Skeletal muscle cell (primary cell): ENCODE measurements at regions not wholly inside any gene's neighbourhood (a gene's known extent, or its start where the extent isn't known, plus 50 kb on each side); places are given as distances from the start of the nearest gene placed in this dataset.
A peak's percentile ranks its signal among the peaks of the same experiment; 100 is the strongest.

Experiments
- DNase-seq: peaks from one replicate; pipeline ENCODE4 v3.0.0-alpha.2; 2010; ENCODE audit warnings: low read depth
- H3K4me3 ChIP-seq: 2 replicates; pipeline ENCODE4 v1.5.1; 2011; ENCODE audit warnings: low read depth, mild to moderate bottlenecking, control low read depth, low read length, moderate library complexity

GRCh38 chr4:148790246-148790645 lies 348.0 kb upstream of the NR3C2 start:
- DNase-seq, result no peak
- H3K4me3 ChIP-seq, result no peak overlapping the region

GRCh38 chr4:148787831-148788477 lies 345.7 kb upstream of the NR3C2 start:
- no peak overlapping the region for H3K4me3 ChIP-seq
- DNase-seq, result peak; percentile 27

DNA sequence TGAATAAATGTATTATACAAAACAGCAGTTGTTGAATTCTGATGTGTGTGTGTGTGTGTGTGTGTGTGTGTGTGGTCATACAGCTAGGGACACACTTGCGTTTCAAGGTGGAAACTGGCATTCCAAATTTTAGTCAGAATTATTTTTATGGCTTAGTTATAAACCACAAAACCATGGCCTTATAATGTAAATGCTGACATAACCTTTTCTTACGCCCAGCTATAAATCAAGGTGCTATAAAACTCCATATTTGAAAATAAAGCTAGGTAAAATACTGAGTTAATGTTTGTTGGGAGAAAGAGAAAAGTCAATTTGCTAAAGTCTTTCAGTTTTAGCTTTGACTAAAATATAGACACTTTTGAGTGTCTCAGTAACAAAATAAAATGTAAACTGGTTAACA lies 345.1 kb upstream of the NR3C2 start:
- no peak for DNase-seq
- H3K4me3 ChIP-seq, result no peak overlapping the region

DNA sequence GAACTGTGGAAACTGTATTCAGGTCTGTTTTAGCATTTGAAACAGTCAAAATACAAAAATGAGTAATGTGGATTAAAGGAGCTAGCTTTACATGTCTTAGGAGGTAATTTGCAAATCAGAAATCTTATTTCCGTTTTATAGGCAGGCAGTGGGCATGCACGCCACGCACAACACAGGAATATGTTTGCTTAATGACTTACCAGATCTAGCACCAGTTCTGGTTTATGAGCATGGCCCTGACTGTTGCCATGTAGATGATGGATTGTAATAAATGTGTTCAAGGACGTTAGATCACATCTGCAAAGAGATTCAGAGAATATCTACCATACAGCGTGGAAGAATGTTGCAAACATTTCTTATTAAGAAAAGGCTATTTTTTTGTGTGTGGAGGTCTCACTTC lies 344.5 kb upstream of the NR3C2 start:
- no peak for DNase-seq
- no peak overlapping the region for H3K4me3 ChIP-seq

DNA sequence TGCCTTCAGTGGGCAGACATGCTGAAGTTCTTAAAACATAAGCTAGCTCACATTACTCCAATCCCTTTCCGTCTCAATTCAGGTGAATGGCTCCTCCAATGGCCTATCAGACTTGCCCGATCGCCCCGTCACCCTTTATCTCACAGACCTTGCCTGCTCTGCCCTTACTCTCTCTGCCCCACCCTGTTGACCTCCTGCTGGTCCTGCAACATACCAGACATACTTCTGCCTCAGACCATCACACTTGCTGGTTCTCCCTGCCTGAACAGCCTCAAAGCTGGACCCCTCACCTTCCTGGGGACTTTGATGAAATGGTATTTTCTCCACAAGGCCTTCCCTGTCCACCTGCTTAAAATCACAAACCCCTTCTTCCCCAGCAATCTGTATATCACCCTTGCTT lies 340.1 kb upstream of the NR3C2 start:
- no peak for DNase-seq
- no peak overlapping the region for H3K4me3 ChIP-seq

DNA sequence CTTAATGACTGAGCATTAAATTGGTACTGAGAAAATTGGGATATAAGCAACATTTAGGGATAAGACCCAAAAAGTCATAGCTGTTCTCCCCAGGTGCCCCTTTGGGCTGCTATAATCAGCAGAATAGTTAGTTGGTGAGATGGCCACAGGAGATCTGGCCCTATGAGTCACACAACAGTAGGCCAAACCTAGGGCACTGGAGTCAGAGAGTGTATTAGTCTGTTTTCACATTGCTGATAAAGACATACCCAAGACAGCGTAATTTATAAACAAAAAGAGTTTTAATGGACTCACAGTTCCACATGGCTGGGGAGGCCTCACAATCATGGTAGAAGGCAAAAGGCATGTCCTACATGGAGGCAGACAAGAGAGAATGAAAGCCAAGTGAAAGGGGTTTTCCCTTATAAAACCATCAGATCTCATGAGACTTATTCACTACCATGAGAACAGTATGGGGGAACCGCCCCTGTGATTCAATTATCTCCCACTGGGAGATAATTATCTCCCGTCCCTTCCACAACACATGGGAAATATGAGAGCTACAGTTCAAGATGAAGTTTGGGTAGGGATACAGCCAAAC lies 338.3 kb upstream of the NR3C2 start:
- DNase-seq, result no peak
- no peak overlapping the region for H3K4me3 ChIP-seq

GRCh38 chr4:148779771-148780170 lies 337.6 kb upstream of the NR3C2 start:
- H3K4me3 ChIP-seq, result no peak overlapping the region
- no peak for DNase-seq

DNA sequence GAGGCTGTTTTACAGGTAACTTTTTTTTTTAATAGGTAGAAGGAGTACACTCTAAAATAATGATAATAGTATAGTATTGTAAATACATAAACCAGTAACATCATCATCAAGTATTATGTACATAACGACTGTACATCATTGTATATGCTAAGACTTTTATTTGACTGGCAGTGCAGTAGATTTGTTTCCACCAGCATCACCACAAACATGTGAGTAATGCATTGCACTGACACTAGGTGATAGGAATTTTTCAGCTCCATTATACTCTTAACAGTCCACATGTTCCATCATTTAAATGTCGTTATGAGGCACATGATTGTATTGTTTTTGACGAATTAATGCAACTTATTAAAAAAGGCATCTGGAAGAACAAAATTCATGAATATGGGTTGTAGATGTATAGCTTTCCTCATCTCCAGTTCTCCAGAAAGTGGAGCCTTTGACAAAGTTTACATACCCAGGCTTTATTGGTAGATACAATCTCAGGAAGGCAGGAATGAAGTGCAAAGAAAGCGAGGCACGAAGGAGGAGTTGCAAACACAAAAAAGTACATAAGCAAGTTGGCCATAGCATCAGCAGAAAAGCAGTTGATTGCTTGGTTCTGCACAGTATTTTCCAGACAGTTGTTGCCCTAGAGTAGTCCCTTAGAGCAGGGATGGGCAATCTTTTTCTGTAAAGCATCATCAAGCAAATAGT lies 336.9 kb upstream of the NR3C2 start:
- DNase-seq, result no peak
- no peak overlapping the region for H3K4me3 ChIP-seq

DNA sequence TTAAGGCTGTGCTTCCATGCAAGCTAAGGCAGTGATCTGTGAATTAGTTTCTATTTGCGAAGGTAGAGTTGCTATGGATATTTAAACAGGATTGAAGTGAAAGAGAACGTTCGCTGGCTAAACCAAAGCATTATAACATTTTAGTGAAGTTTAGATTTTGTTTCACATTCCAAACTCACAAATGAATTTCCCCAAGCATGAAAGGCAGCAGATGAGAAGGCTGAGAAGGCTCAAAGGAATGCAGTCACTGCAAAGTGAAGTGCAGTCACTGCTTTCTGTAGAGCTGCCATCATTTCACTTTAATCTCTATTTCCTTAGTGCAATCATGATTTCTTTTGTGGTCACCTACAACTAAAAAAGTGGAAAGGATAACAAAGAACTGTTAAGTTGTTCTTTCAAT lies 334.7 kb upstream of the NR3C2 start:
- no peak for DNase-seq
- peak overlapping the region; percentile 12 for H3K4me3 ChIP-seq

- no peak overlapping the region for H3K4me3 ChIP-seq
- DNase-seq, result no peak
Measured at GRCh38 chr4:148774134-148774533, 331.9 kb upstream of the NR3C2 start.

GRCh38 chr4:148773313-148773712 lies 331.1 kb upstream of the NR3C2 start:
- H3K4me3 ChIP-seq, result no peak overlapping the region
- no peak for DNase-seq

DNA sequence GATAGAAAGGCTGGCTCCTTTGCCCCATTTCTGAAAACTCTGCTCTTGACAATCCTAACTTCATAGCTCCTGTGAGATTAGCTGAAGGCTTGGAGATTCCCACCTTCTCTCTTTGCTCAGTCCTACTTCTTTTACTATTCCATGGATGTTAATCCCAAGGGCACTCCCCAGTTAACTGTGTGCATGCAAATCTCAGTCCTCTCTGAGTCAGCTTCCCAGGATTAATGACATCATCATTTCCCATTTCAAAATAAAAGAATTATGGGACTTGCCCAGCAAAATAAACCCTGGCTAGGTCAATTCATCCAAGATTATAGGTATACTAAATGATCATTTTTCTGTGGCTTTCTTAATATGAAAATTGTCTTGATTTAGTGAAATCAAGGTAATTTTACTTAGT lies 328.6 kb upstream of the NR3C2 start:
- DNase-seq, result no peak
- no peak overlapping the region for H3K4me3 ChIP-seq

- no peak for DNase-seq
- no peak overlapping the region for H3K4me3 ChIP-seq
Measured at GRCh38 chr4:148770377-148770776, 328.2 kb upstream of the NR3C2 start.

GRCh38 chr4:148764720-148765119 lies 322.5 kb upstream of the NR3C2 start:
- DNase-seq, result no peak
- no peak overlapping the region for H3K4me3 ChIP-seq

DNA sequence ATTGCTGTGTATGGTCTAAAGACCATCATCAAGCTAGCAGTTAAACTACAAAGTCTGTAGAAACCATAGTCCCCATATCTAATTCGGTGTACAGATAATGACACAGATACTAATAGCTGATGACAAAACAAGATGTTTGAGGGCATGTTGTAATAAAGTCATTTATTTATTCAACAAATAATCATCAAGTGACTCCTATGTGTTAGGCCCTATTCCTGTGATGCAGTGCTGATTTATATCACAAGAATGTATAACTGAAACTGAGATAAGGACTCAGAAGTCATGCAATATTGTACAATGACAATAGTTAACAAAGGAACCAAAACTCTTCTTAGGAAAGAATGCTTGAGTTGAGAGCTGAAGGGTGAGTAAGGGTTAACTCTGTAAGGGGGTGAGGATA lies 315.0 kb upstream of the NR3C2 start:
- DNase-seq, result no peak
- no peak overlapping the region for H3K4me3 ChIP-seq

GRCh38 chr4:148749403-148749802 lies 307.2 kb upstream of the NR3C2 start:
- DNase-seq, result no peak
- H3K4me3 ChIP-seq, result no peak overlapping the region

DNA sequence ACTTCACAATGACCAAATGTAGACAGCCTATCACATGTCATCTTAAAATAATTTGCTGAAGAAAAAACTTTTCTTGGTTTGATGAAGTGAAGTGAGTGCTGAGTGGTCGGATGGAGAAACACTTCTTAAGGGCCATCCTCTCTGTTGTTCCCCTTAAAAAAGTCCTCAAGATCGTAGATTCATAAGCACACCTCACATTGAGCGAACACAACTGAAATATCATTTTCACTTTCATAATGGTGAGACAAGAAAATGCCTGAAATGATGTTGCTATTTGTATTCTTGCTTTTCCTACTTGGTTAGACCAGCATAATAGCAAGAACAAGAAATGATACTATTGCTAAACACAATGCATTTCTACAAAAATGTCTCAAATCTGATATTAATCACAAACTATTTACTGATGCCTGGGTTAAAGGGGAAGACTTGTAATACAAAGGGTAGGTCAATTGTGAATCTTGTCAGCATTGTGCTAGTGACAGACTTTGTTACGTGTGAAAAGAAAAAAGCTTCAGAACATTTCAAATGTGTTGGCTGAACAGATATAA lies 305.6 kb upstream of the NR3C2 start:
- no peak for DNase-seq
- no peak overlapping the region for H3K4me3 ChIP-seq

GRCh38 chr4:148740701-148741100 lies 298.5 kb upstream of the NR3C2 start:
- no peak overlapping the region for H3K4me3 ChIP-seq
- DNase-seq, result no peak

GRCh38 chr4:148737061-148737770 lies 295.0 kb upstream of the NR3C2 start:
- DNase-seq, result peak; percentile 13
- H3K4me3 ChIP-seq, result no peak overlapping the region

DNA sequence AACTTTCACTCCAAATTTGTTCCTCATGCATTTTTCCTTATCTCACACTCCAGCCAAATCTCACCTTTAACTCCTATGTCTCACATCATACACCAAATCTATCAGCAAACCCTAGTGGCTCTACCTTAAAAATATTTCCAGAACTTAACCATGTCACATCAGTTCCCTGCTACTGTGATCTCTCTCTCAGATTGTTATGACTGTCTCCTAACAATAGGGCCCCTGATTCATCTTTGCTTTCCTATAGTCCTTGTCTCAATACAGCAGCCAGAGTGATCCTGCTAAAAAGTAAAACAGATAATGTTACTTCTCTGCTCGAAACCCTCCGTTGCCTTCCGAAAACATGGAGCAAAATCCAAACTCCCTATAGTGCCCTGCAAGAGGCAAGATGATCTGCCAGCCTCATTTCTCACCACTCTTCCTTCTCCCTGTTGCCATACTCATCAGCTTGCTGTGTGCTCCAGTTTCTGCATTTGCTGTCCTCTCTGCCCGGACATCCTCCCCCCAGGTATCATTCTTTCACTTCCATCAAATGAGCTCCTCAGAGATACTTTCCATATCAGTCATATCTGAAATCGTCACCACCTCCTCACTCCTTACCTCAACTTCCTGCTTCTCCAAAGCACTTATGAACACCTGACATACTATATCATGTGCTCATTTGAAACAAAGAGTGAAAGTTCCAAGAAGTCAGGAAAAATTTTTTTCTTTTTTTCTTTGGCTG lies 293.4 kb upstream of the NR3C2 start:
- H3K4me3 ChIP-seq, result no peak overlapping the region
- no peak for DNase-seq
